ENCODE measurements at regions not wholly inside any gene's neighbourhood (a gene's known extent, or its start where the extent isn't known, plus 50 kb on each side); places are given as distances from the start of the nearest gene placed in this dataset.
A peak's percentile ranks its signal among the peaks of the same experiment; 100 is the strongest.

DNA sequence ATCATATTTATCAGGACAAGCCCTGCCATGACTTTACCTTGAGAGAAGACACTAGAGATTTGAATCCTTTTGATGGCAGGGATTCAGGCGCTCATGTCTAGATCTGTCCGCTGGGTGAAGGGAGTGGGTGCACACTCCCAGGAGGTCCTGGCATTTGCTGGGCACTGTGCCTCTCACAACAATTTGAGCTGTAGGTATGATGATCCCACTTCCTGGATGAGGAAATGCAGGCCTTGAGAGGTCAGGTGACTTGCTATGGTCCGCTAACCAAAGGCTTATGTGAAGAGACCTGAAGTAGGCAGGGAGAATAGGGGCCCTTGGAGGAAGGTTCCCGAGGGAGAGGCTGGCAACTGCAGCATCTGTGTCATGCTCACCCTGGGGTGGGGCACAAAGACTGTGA, 206.1 kb downstream of the HAUS1 start:
- no peak overlapping the region for H3K27ac ChIP-seq
- H3K4me1 ChIP-seq: peaks cover 0 to 7% (median 0%) of the 10 kb centered on the region in 6 donors
- H3K36me3 ChIP-seq: no peaks in the 10 kb centered on the region
- H3K9me3 ChIP-seq: peaks cover 0 to 20% (median 14%) of the 10 kb centered on the region in 8 donors
- WGBS, 5 donors: 76 to 92% (median 79%) methylated on average over 4 of the region's 4 CpGs
- no peak overlapping the region for H3K4me3 ChIP-seq
- TF ChIP-seq, protein P1, sequence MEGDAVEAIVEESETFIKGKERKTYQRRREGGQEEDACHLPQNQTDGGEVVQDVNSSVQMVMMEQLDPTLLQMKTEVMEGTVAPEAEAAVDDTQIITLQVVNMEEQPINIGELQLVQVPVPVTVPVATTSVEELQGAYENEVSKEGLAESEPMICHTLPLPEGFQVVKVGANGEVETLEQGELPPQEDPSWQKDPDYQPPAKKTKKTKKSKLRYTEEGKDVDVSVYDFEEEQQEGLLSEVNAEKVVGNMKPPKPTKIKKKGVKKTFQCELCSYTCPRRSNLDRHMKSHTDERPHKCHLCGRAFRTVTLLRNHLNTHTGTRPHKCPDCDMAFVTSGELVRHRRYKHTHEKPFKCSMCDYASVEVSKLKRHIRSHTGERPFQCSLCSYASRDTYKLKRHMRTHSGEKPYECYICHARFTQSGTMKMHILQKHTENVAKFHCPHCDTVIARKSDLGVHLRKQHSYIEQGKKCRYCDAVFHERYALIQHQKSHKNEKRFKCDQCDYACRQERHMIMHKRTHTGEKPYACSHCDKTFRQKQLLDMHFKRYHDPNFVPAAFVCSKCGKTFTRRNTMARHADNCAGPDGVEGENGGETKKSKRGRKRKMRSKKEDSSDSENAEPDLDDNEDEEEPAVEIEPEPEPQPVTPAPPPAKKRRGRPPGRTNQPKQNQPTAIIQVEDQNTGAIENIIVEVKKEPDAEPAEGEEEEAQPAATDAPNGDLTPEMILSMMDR (IDR thresholded peaks at IDR 0.05 in 8 of 11, conservative IDR thresholded peaks at IDR 0.05 in 3 of 11): no peak
- TF ChIP-seq POLR2A (IDR thresholded peaks at IDR 0.05) (no peak), POLR2AphosphoS5 (IDR thresholded peaks at IDR 0.05) (no peak)
- no peak for DNase-seq
- intact Hi-C loops (cut with DNase I; ENCODE audit: low total_unique reads): no loop called here
- H3K27me3 ChIP-seq (replicated peaks in 1 of 7): no peaks in the 10 kb centered on the region

DNA sequence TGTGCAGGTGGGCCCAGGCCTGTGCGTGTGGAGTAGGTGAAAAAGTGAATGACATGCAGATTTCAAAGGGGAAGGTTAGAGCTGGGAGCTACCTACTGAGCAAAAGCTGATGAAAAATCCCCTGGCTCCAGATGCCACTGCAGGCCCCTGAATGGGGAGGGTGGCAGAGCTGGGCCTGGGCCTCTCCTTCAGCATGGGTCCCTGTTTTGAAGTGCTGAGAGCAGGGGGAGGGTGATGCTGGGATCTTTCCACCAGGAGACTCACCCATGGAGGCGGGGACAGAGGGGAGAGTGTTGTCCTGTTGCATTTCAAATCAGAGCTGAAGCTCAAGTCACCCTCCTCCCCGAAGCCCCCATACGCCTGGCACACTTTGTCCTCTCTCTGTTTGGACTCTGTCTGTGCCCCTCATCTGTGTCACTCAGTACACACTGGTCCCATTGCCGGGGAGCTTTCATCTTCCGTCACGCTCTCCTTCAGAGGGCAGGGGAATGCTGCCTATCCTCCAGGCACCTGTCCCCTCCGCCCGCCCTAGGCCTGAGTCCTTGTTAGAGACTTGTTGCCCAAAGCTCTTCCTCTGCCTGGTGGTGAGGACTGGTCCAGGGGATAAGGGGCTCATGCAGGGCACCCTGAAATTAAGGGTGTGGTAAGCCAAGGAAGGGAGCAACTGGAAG, 206.6 kb downstream of the HAUS1 start:
- Histone ChIP-seq H3K9me3 (peaks cover 0 to 20% (median 14%) of the 10 kb centered on the region in 8 donors), H3K4me3 (no peak overlapping the region), H3K4me1 (peaks cover 0 to 7% (median 0%) of the 10 kb centered on the region in 6 donors), H3K27me3 (replicated peaks in 1 of 7) (no peaks in the 10 kb centered on the region), H3K27ac (no peak overlapping the region), H3K36me3 (no peaks in the 10 kb centered on the region)
- TF ChIP-seq POLR2AphosphoS5 (IDR thresholded peaks at IDR 0.05): no peak
- no peak for TF ChIP-seq POLR2A (IDR thresholded peaks at IDR 0.05)
- TF ChIP-seq, protein P1 (IDR thresholded peaks at IDR 0.05 in 8 of 11, conservative IDR thresholded peaks at IDR 0.05 in 3 of 11): no peak
- intact Hi-C loops (cut with DNase I; ENCODE audit: low total_unique reads): no loop called here
- WGBS, 5 donors: 89 to 95% (median 91%) methylated on average over 9 of the region's 9 CpGs
- peak; percentile 68 for DNase-seq

DNA sequence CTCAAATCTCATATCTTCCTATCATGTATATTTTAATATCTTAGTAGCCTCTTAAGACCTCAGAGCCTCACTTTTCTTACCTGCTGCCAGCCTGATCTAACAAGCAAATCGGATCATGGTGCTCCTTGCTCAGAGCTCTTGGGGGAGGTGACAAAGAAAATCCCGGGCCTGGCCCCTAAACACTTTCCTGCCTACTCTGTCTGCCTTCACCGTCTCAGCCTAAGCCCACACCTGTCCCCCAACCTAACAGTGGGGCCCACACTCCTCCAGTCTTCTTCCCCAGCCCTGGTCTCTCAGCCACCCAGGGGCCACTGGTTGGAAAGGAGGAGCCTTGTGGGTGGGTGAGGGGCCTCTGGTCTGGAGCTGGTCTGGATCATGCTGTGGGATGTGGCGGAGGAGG, 207.3 kb downstream of the HAUS1 start:
- no peak for DNase-seq
- no peak overlapping the region for H3K27ac ChIP-seq
- no peaks in the 10 kb centered on the region for H3K27me3 ChIP-seq (replicated peaks in 1 of 7)
- peaks cover 0 to 13% (median 7%) of the 10 kb centered on the region in 8 donors for H3K9me3 ChIP-seq
- H3K4me1 ChIP-seq: peaks cover 0 to 7% (median 0%) of the 10 kb centered on the region in 6 donors
- H3K4me3 ChIP-seq: no peak overlapping the region
- TF ChIP-seq POLR2AphosphoS5 (IDR thresholded peaks at IDR 0.05): no peak
- TF ChIP-seq, protein P1 (IDR thresholded peaks at IDR 0.05 in 8 of 11, conservative IDR thresholded peaks at IDR 0.05 in 3 of 11): no peak
- no peak for TF ChIP-seq POLR2A (IDR thresholded peaks at IDR 0.05)
- no peaks in the 10 kb centered on the region for H3K36me3 ChIP-seq
- intact Hi-C loops (cut with DNase I; ENCODE audit: low total_unique reads): no loop called here
- WGBS, 5 donors: 85 to 90% (median 86%) methylated on average over 4 of the region's 4 CpGs

DNA sequence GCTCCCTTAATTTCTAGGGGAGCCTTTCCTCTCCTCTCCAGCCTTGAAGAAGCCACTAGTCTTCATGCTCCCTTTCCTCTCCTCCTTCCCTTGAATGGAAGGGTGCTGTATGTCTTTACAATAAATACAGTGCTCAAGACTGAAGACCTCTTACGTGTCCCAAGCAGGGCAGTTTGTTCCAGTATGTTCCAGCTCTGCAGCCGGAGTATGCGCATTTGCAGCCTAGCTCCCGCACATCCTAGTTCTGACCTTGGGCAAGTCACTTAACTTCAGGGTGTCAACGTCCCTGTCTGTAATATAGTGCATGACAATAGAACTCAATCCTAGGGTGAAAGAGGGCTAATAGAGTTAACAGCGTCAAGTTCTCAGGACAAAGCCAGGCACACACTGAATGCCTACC, 208.0 kb downstream of the HAUS1 start:
- intact Hi-C loops (cut with DNase I; ENCODE audit: low total_unique reads): no loop called here
- 68 to 73% (median 69%) methylated on average over 6 of the region's 6 CpGs for WGBS, 5 donors
- peaks cover 0 to 7% (median under 1%) of the 10 kb centered on the region in 8 donors for H3K9me3 ChIP-seq
- TF ChIP-seq, protein P1 (IDR thresholded peaks at IDR 0.05 in 8 of 11, conservative IDR thresholded peaks at IDR 0.05 in 3 of 11): no peak
- TF ChIP-seq POLR2A (IDR thresholded peaks at IDR 0.05) (no peak), POLR2AphosphoS5 (IDR thresholded peaks at IDR 0.05) (no peak)
- H3K27ac ChIP-seq: no peak overlapping the region
- H3K36me3 ChIP-seq: no peaks in the 10 kb centered on the region
- H3K27me3 ChIP-seq (replicated peaks in 1 of 7): no peaks in the 10 kb centered on the region
- H3K4me1 ChIP-seq: peaks cover 0 to 7% (median 0%) of the 10 kb centered on the region in 6 donors
- DNase-seq: peak; percentile 37
- no peak overlapping the region for H3K4me3 ChIP-seq

All from spleen (tissue), 11 donors.